ENCODE measurements at regions not wholly inside any gene's neighbourhood (a gene's known extent, or its start where the extent isn't known, plus 50 kb on each side); places are given as distances from the start of the nearest gene placed in this dataset.

DNA sequence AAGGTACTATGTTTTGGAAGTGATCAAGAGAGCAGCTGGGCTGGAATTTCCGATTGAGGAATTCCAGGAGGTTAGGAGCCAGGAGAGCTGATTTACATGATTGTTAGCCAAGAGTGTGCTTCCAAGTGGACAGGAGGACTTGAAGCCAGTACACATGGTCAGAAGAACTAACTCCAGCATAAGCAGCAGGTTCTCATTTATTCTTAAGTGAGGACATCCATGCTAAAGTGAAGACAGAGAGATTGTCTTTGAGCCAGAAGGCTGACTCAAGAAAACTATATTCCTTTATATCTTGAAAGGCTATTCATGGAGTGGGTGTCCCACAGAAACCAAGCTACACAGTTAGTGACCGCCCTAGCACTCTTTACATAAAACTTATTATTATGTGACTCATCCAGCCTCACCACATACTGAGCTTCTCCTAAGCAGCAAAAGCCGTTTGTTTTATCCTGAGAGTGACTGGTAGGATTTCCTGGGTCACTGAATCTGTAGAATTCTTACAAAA, 56.7 kb upstream of the SEMA3A start:
- CTCF ChIA-PET, result interaction anchor here (1.2 kb wide), 1 partner anchor 247 kb away, joined by 3 read pairs; no protein-coding TSS in a partner anchor
- TF ChIP-seq, protein P1, sequence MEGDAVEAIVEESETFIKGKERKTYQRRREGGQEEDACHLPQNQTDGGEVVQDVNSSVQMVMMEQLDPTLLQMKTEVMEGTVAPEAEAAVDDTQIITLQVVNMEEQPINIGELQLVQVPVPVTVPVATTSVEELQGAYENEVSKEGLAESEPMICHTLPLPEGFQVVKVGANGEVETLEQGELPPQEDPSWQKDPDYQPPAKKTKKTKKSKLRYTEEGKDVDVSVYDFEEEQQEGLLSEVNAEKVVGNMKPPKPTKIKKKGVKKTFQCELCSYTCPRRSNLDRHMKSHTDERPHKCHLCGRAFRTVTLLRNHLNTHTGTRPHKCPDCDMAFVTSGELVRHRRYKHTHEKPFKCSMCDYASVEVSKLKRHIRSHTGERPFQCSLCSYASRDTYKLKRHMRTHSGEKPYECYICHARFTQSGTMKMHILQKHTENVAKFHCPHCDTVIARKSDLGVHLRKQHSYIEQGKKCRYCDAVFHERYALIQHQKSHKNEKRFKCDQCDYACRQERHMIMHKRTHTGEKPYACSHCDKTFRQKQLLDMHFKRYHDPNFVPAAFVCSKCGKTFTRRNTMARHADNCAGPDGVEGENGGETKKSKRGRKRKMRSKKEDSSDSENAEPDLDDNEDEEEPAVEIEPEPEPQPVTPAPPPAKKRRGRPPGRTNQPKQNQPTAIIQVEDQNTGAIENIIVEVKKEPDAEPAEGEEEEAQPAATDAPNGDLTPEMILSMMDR (IDR thresholded peaks at IDR 0.05; ENCODE audit: low read depth, low read length), result no peak
- POLR2A ChIA-PET, result interaction anchor here (1.1 kb wide), 1 partner anchor 161 kb away, joined by 4 read pairs; no protein-coding TSS in a partner anchor
- Histone ChIP-seq H3K27ac (ENCODE audit: low read depth, low read length) (no peak overlapping the region), H3K9me3 (ENCODE audit: control insufficient read depth, insufficient read depth, low read length) (no peaks in the 10 kb centered on the region), H3K4me3 (ENCODE audit: low read depth, low read length) (no peak overlapping the region), H3K27me3 (ENCODE audit: control insufficient read depth, insufficient read depth, low read length) (no peaks in the 10 kb centered on the region)
- DNase-seq (ENCODE audit: low read depth, low spot score), result no peak

DNA sequence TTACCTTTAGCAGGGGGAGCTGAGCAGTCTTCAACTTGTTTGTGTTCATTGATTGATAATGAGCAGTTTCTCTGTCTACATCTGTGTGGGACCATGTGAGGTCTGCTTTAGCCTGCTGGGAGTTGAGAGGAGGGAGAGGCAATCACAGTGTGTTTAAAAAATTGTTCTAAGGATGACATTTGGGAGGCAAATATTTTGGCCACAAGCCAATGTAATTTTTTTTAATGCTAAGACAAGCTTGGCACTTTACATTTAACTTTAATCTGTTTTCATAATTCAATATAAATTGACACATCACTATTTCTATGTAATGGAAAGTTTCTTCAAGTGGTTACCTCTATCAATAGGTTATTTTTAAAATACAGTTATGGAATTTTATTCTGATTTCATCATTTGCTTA, 55.9 kb upstream of the SEMA3A start:
- no peak overlapping the region for H3K4me3 ChIP-seq (ENCODE audit: low read depth, low read length)
- ChIA-PET POLR2A (no interaction called here), CTCF (no interaction called here)
- no peak for DNase-seq (ENCODE audit: low read depth, low spot score)
- H3K27me3 ChIP-seq (ENCODE audit: control insufficient read depth, insufficient read depth, low read length), result no peaks in the 10 kb centered on the region
- H3K27ac ChIP-seq (ENCODE audit: low read depth, low read length), result no peak overlapping the region
- TF ChIP-seq, protein P1 (IDR thresholded peaks at IDR 0.05; ENCODE audit: low read depth, low read length), result no peak
- peaks cover 6% of the 10 kb centered on the region for H3K9me3 ChIP-seq (ENCODE audit: control insufficient read depth, insufficient read depth, low read length)

DNA sequence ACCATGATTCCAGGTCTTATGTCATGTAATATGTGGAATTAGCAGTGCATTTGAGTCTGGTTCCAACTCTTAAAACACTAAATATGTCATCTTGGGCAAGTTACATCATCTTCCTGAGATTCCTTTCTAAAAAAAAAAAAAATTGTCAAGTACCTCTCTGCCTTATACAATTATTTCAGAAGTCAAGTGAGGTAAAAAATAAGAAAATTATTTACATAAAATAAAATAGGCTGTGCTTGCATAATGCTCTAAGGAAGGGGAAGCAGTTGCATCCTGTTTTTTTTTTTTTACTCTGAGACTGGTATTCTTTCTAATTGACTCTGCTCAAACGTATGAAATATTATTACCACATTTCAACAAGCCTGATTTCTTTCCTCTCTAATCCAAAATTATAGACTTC, 55.1 kb upstream of the SEMA3A start:
- Histone ChIP-seq H3K9me3 (ENCODE audit: control insufficient read depth, insufficient read depth, low read length) (peaks cover 7% of the 10 kb centered on the region), H3K27ac (ENCODE audit: low read depth, low read length) (no peak overlapping the region), H3K27me3 (ENCODE audit: control insufficient read depth, insufficient read depth, low read length) (no peaks in the 10 kb centered on the region), H3K4me3 (ENCODE audit: low read depth, low read length) (no peak overlapping the region)
- TF ChIP-seq, protein P1 (IDR thresholded peaks at IDR 0.05; ENCODE audit: low read depth, low read length), result no peak
- ChIA-PET CTCF (no interaction called here), POLR2A (no interaction called here)
- no peak for DNase-seq (ENCODE audit: low read depth, low spot score)

DNA sequence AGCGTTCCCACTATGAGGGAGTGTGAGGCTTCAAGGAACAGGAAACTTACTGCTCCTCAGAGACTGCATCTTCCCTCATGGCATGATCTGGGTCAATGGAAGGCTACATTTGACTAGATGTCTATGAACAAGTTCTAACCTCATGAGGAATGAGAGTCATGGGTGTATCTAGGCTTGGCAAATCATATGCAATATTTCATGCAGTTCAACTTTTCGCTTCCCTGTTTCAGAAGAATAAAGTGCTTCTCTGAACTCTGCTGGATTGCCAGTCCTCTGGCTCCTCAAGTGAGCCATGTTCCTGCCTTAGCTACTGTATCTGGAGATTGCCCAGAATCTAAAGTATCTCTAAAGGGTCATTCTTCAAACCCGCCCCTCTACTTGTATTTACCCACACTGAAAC, 54.3 kb upstream of the SEMA3A start:
- POLR2A ChIA-PET, result no interaction called here

DNA sequence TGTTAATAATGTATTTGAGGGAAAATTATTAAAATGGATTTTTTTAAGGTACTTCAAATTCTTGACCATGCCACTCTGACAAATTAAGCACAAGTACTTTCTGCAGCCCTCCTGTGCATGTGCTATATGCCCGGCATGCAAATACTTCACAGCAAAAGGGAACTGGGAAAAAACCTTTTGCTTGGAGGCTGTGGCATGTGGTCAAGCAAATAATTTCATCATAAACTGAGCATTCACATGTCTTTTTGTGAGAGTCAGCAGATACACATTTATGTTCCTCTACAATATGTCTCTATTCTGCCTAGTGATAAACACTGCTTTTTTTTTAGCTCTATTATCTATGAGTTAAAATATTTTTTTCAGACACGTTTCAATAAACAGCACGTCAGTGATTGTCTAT, 53.7 kb upstream of the SEMA3A start:
- TF ChIP-seq, protein P1 (IDR thresholded peaks at IDR 0.05; ENCODE audit: low read depth, low read length), result no peak
- H3K27me3 ChIP-seq (ENCODE audit: control insufficient read depth, insufficient read depth, low read length), result no peaks in the 10 kb centered on the region
- CTCF ChIA-PET, result interaction anchor here (0.6 kb wide), 1 partner anchor 509 kb away, joined by 3 read pairs; no protein-coding TSS in a partner anchor
- POLR2A ChIA-PET, result no interaction called here
- H3K27ac ChIP-seq (ENCODE audit: low read depth, low read length), result no peak overlapping the region
- no peak for DNase-seq (ENCODE audit: low read depth, low spot score)
- H3K9me3 ChIP-seq (ENCODE audit: control insufficient read depth, insufficient read depth, low read length), result peaks cover 7% of the 10 kb centered on the region
- no peak overlapping the region for H3K4me3 ChIP-seq (ENCODE audit: low read depth, low read length)

More for the DNA sequence above, 54.3 kb upstream of the SEMA3A start:
- no peak overlapping the region for H3K27ac ChIP-seq (ENCODE audit: low read depth, low read length)
- TF ChIP-seq, protein P1 (IDR thresholded peaks at IDR 0.05; ENCODE audit: low read depth, low read length), result no peak
- CTCF ChIA-PET, result no interaction called here
- no peak overlapping the region for H3K4me3 ChIP-seq (ENCODE audit: low read depth, low read length)
- H3K27me3 ChIP-seq (ENCODE audit: control insufficient read depth, insufficient read depth, low read length), result no peaks in the 10 kb centered on the region
- DNase-seq (ENCODE audit: low read depth, low spot score), result no peak
- peaks cover 7% of the 10 kb centered on the region for H3K9me3 ChIP-seq (ENCODE audit: control insufficient read depth, insufficient read depth, low read length)

All from AG04450 (cell line).